GM10266 (cell line): ENCODE measurements at regions not wholly inside any gene's neighbourhood (a gene's known extent, or its start where the extent isn't known, plus 50 kb on each side); places are given as distances from the start of the nearest gene placed in this dataset.
"Not testable (repeated sequence)": the region's sequence is repeated elsewhere in the genome, so short reads cannot be mapped to it uniquely, and the experiment has no call there.

ENCODE experiments used
- DNase-seq: peaks from one replicate; pipeline ENCODE4 v3.0.0; 2012; ENCODE audit errors: extremely low spot score

DNA sequence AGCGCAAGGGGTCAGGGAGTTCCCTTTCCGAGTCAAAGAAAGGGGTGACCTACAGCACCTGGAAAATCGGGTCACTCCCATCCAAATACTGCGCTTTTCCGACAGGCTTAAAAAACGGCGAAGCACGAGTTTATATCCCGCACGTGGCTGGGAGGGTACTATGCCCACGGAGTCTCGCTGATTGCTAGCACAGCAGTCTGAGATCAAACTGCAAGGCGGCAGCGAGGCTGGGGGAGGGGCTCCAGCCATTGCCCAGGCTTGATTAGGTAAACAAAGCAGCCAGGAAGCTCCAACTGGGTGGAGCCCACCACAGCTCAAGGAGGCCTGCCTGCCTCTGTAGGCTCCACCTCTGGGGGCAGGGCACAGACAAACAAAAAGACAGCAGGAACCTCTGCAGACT lies 735.1 kb downstream of the TTLL7 start:
- DNase-seq: not testable (repeated sequence)

DNA sequence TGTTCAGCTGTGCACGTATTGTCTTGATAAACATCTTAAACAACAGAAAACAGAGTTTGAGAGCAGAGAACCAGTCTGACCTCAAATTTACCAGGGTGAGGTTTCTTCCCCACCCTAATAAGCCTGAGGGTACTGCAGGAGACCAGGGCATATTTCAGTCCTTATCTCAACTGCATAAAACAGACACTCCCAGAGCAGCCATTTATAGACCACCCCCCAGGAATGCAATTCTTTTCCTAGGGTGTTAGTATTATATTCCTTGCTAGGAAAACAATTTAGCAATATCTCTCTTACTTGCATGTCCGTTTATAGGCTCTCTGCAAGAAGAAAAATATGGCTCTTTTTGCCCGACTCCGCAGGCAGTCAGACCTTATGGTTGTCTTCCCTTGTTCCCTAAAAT lies 747.2 kb downstream of the TTLL7 start:
- DNase-seq: not testable (repeated sequence)

DNA sequence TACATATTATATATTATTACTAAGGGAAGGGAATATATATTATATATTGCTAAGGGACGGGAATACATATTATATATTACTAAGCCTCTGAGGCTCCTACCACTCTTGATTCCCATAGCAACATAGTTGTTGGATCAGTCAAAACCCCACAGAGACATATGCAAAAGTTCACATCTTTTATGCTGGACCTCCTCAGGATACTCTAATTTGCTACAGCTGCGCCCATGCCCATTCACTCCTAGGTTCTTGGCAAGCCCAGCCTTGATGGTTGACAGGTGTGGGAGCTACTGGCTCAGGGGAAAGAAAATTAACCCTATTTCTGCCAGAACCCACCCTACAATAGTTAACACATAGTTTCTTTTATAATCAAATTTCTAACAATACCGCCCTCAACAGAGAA lies 752.2 kb downstream of the TTLL7 start:
- DNase-seq: not testable (repeated sequence)

DNA sequence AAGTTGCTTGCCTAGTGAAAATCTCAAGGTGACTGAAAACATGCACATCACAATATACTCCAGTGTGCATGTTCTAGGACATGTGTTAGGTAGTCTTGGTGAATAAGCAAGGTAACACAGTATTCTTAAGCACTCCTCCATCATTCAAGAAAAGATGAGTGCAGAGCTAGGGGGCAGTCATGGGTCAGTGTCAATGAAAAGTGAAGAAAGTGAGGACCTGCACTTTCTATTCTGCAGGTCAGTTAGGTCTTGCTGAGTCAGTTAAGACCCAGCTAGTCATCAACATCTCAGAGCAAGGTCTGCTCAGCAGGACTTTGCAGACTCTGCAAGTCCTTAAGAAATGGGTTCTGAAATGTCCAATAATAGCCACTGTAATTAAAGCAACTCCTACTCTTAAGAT lies 754.1 kb downstream of the TTLL7 start:
- DNase-seq: not testable (repeated sequence)

DNA sequence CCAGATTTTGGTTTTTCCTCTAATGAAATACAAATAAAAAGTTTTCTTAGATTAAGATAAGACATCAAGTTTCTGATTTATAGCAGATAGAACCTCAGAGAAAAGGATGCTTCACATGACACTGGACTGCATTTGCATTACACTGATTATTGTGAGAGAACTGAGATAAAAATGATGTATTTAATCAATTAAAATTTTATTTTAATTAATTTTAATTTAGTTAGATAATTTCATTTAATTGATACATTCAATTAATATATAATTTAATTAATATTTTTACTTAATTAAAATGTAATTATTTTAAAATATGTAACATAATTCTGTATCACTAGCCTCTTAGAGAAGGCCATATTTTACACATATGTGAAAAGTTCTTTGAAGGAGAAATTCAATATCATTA lies 759.4 kb downstream of the TTLL7 start:
- DNase-seq: not testable (repeated sequence)

DNA sequence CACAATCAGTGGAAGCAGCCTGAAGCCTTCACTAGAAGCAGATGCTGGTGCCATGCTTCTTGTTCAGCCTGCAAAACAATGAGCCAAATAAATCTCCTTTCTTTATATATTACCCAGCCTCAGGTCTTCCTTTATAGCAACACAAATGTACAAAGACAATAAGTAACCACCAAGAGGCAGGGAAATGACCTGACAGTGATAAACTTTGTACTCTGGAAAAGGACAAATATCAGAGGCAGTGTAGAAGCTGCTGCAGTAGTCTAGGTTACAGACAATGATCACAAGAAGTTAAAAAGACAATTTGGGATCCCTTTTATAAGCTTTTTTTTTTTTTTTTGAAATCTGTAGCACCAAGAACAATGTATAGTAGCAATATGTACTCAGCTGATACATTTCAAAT lies 760.3 kb downstream of the TTLL7 start:
- not testable (repeated sequence) for DNase-seq

DNA sequence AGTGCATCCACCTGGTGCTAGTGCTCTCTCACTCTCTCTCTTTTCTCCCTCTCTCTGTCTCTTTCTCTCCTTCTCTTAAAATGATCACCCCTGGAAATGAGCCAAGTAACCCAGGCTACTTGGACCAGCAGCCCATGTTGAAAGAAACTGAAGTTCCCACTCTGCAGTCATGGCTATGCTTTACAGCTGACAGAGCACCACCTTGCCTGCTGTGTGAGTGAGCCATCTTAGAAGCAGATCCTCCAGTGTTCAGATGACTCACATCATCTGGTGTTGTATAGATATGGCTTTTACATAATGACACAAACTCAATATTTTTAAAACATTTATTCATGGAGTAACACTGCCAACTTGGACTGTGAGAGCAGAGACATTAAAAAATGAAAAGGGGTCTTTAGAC lies 779.1 kb downstream of the TTLL7 start:
- not testable (repeated sequence) for DNase-seq

DNA sequence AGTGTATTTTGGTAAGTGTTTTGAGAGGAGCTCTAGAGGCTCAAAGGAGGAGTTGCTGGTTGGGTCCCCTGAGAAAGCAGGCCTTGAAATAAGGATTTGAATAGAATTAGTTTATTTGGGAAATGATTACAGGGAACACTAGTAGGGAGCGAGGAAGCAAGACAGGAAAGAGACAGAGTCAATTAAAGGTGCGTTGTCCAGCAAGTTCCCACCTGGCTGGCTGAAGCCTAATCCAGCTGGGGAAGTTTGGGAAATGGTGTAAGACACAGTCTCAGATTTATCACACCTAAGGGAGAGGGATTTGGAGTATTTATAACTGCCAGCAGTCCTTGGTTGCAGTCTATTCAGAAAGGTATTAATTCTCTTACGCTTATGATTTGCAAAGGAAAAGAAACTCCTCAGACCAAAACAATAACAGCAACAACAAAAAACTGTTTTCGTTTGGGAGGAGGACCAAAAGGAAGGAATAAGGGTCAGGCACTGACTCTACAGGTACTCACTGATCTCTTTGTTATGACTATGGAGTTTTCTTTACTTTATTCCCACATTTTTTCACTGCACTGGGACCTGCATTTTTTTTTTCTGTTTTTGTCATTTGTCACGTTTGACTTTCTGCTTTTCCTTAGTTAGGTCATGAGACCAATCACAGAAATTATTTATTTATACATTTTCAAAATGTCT lies 780.8 kb downstream of the TTLL7 start:
- DNase-seq: not testable (repeated sequence)

DNA sequence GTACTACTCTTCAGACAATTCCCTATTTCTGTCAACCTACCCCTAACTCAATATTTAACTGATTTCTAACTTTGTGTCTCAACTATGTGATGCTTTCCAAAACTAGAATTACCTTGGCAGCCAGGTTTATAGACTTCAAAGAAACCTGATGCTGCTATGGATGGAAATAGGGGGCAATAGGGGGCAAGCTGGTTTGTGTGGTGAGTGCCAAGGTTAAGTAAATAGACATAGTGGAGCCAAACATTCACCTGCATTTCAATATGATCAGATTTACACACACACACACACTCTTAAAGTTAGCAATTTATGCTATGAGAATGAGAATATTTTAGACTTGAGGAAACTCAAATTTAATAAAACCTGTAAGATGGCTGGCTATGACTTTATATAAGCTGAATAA lies 784.6 kb downstream of the TTLL7 start:
- not testable (repeated sequence) for DNase-seq

DNA sequence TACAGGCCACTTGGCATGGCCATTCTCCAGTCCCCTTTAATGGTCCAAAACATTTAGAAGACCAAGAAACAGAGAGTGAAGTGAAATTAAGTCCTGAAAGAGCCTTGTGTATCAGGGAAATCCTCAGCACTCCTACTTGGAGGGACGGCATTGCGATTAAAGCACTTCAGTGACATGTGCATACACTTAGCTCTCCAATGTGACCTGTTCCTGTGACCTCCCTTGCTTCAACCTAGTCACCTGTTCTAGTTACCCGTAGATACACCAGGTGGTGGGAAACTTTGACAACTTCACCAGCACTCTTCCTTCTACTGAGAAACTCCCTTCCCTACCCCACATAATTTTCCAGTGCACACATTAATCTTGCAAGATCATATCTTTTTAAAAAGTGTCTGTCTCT lies 785.3 kb downstream of the TTLL7 start:
- DNase-seq: not testable (repeated sequence)

DNA sequence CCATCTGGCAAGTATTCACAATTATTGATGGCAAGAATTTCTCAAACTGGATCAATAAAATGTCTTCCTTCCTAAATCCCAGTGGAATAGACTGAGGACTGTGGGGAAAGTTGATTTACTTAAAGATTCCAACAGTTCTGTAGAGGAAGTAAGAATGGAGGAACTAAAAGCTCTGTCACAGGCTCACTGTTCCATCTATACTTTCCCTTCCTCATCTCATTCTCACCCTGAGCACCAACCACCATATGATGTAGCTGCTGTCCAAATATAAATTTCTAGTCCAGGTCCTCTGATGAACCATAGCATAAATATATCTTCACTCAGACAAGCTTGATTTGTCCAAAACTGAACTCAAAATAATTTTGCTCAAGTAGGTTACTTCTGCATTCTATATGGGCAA lies 786.9 kb downstream of the TTLL7 start:
- DNase-seq: not testable (repeated sequence)

DNA sequence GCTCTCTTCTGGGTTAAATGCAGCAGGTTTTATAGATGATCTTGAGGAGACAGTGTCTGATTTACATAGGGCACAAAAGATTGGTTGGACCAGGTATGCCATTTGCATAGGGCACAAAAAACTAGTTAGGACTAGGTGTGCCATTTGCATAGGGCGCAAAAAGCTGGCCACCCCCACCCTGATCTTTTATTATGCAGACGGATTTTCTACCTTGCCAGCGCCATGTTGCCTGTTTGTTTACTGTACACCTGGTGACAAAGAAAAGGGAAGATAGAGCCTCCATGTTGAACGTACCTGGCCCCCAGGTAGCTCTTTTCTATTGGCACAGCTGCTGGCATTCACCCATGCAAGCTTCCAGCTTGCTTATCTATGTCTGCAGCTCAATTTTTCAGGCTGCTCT lies 790.4 kb downstream of the TTLL7 start:
- DNase-seq: not testable (repeated sequence)

DNA sequence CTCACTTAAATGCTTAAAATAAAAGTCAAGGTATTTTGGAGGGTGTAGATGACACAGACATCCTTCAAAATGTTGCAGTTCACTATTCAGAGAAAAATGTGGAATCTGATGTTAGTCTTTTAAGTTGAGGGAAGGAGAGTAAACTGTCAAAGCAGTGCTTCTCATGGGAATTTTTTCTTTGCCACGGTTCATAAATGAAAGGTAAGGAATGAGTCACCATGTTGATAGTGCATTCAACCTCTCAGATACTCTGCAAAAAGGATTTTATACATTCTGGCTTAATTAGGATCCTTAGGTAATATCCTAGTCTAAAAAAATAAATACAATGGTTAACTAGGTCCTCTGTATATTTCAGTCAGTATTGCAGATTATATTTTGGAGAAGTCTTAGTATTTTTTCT lies 804.3 kb downstream of the TTLL7 start:
- DNase-seq: not testable (repeated sequence)

DNA sequence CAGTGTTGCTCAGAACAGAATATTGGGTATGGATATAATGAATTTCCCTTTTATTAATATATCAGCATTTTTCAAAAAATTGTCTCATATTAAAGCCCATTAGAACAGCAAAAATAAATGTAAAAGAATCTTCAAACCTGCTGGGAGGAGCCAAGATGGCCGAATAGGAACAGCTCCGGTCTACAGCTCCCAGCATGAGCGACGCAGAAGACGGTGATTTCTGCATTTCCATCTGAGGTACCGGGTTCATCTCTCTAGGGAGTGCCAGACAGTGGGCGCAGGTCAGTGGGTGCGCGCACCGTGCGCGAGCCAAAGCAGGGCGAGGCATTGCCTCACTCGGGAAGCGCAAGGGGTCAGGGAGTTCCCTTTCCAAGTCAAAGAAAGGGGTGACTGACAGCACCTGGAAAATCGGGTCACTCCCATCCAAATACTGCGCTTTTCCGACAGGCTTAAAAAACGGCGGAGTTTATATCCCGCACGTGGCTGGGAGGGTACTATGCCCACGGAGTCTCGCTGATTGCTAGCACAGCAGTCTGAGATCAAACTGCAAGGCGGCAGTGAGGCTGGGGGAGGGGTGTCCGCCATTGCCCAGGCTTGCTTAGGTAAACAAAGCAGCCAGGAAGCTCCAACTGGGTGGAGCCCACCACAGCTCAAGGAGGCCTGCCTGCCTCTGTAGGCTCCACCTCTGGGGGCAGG lies 816.8 kb downstream of the TTLL7 start:
- not testable (repeated sequence) for DNase-seq

DNA sequence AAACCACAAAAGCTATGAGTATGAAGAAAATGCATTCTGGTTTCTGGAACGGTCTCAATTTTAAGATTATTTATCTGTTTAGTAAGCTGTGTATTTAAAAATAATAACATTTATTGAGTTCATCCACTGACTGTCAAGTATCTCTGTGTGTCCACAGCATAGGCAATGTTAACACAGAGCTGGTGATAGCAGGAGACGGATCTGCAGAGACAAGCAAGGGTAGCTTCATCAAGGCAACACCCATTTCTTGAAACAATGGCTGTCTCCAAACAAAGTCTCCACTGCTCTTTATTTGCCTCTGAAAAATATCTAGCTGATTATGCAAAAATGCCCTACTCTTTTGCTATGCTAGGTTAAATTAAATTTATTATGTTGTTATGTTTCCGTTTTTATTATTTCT lies 818.3 kb downstream of the TTLL7 start:
- not testable (repeated sequence) for DNase-seq

DNA sequence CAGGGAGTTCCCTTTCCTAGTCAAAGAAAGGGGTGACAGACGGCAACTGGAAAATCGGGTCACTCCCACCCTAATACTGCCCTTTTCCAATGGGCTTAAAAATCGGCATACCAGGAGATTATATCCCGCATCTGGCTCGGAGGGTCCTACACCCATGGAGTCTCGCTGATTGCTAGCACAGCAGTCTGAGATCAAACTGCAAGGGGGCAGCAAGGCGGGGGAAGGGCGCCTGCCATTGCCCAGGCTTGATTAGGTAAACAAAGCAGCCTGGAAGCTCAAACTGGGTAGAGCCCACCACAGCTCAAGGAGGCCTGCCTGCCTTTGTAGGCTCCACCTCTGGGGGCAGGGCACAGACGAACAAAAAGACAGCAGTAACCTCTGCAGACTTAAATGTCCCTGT lies 831.3 kb downstream of the TTLL7 start:
- DNase-seq: not testable (repeated sequence)

DNA sequence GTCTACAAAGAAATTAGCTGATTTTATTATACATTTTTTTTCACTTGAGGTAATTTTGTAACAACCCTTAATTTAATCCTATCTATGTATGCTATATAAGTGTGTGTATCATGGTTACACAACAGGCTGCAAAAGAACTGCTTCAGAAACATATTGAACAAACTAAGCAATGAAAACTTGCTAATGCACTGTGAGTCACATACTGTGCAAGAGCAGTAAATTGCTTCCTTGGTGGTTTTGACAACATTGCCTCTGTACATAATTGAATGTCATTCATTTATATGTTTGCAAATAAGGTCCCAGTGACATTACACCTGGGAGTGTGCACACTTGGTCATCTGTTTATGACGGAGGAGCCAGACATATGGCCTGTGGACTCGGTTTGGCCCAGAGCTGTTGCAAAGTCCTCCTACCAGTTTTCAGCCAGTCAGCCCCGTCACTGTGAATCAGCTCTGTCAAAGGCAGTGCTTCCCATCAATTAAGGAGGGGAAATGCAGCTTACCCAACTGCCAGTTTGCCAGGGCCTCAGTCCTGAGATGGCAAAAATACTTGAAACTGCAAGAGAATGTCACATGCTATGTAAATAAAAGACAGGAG lies 835.0 kb downstream of the TTLL7 start:
- DNase-seq: not testable (repeated sequence)

DNA sequence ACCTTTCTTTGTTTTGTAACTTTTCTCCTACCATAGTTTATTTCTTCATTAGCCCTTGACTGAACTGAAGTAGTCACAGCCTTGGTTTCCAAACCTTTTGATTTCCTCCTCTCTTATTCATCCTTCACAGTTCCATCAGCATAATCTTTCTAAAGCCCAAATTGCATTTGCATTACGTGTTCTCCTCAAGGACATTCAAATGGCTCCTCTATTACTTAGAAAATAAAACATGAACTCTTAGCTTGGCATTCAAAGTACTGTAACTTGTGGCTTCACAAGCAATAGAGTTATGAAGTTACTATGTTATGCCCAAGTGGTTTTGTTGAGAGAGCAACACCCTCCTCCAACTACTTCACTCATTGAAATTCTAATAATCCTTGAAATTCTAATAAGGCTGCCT lies 840.0 kb downstream of the TTLL7 start:
- DNase-seq: not testable (repeated sequence)

DNA sequence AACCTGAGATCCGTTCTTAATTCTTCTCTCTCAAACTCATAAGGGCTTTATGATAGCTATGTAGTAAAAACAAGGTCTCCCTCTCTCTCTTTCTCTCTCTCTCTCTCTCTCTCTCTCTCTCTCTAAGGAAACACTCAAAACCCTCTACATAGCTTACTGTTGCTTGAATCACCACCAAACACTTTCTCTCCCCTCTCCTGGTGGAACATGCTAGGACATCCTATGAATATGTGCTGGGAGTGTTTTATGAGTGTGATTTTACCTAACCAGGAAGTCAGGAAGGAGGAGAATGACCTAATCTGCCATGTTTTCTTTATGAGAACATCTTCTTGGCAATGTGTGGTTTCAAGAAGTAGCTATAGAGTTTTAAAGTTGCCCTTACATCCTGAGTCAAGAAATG lies 844.6 kb downstream of the TTLL7 start:
- DNase-seq: not testable (repeated sequence)

DNA sequence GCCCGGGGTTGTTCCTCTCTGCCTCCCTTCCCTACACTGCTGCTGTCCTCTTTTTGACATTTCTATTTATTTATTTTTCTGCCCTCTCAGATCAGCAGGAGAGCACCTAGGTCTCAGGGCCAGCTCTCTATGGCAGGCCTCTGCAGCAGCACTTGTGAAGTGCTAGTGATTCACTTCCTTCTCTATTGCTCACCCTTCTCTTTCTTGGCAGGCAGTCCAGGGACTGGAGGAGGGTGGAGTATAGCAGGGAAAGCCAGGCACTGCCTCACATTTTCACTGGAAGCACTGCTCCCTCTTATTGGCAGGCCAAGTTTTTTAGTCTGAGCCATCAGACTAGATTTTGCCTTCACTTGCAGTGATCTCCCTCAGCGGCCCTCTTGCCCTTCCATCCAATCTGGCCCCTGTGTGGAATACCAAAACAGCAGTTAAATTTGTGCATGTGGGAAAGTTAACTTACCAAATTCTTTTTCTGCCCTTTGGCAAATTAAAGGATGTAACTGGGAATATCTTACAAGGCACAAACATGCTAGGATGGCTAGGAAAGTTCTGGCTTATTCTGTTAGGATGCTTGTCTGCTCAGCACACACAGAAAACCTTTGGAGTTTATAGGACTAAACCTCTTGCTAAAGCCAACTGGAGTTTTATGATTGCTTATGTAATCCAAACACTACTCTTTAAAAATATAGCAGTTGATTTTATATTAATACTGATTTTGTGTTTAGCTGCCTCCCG lies 847.6 kb downstream of the TTLL7 start:
- DNase-seq: not testable (repeated sequence)

DNA sequence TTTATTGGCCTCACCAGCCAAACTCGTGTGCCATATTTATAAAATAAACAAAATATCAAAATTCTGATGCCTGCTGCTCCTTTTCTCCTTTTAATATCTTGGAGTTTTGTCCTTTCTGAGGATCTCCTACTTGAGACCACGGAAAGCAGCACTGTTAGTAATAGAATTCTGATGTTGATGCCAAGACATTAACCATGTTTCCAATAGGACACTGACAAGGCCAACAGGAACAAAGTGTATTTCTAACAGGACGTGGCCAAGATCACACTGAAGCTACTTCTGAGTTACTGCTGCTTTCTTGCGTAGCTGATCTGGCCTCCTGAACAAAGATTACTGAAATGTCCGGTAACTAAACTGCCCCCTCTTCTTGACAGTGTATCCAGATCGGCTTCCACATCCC lies 848.5 kb downstream of the TTLL7 start:
- DNase-seq: not testable (repeated sequence)

DNA sequence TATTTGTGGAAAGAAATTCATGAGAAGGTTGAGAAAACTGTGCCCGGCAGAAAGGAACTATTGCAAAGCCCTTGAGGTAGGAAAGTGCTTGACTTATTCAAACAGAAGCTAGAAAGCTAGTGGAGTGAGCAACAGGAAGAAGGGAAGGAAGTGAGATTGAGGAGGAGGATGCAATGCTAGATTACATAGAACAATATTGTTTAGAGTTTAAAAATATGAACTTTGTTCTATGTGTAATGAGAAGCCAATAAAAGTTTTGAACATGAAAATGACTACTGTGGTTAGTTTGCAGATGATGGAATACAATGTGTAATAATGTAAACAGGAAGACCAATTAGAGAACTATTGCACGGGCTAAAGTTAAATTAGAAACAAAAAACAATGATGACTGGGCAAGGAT lies 853.1 kb downstream of the TTLL7 start:
- DNase-seq: not testable (repeated sequence)
